ENCODE measurements at regions not wholly inside any gene's neighbourhood (a gene's known extent, or its start where the extent isn't known, plus 50 kb on each side); places are given as distances from the start of the nearest gene placed in this dataset.

- no peak overlapping the region for H3K4me3 ChIP-seq (ENCODE audit: low read depth, low read length)
- ChIA-PET POLR2A (no interaction called here), CTCF (no interaction called here)
- no peak for DNase-seq (ENCODE audit: low read depth, low spot score)
- no peak for TF ChIP-seq CTCF (IDR thresholded peaks at IDR 0.05; ENCODE audit: insufficient read depth, low read length, missing control alignments)
Measured at GRCh38 chr12:98057701-98058100, 457.7 kb upstream of the TMPO start.

- ChIA-PET CTCF (no interaction called here), POLR2A (no interaction called here)
- H3K4me3 ChIP-seq (ENCODE audit: low read depth, low read length): no peak overlapping the region
- no peak for TF ChIP-seq CTCF (IDR thresholded peaks at IDR 0.05; ENCODE audit: insufficient read depth, low read length, missing control alignments)
- DNase-seq (ENCODE audit: low read depth, low spot score): no peak
Measured at GRCh38 chr12:98058213-98058612, 457.2 kb upstream of the TMPO start.

GRCh38 chr12:98058838-98059237, 456.6 kb upstream of the TMPO start:
- TF ChIP-seq CTCF (IDR thresholded peaks at IDR 0.05; ENCODE audit: insufficient read depth, low read length, missing control alignments): no peak
- no peak for DNase-seq (ENCODE audit: low read depth, low spot score)
- CTCF ChIA-PET: no interaction called here
- POLR2A ChIA-PET: no interaction called here
- H3K4me3 ChIP-seq (ENCODE audit: low read depth, low read length): no peak overlapping the region

GRCh38 chr12:98059659-98060343, 455.6 kb upstream of the TMPO start:
- ChIA-PET POLR2A (no interaction called here), CTCF (no interaction called here)
- DNase-seq (ENCODE audit: low read depth, low spot score): no peak
- no peak overlapping the region for H3K4me3 ChIP-seq (ENCODE audit: low read depth, low read length)
- TF ChIP-seq CTCF (IDR thresholded peaks at IDR 0.05; ENCODE audit: insufficient read depth, low read length, missing control alignments): no peak

- H3K4me3 ChIP-seq (ENCODE audit: low read depth, low read length): no peak overlapping the region
- no peak for TF ChIP-seq CTCF (IDR thresholded peaks at IDR 0.05; ENCODE audit: insufficient read depth, low read length, missing control alignments)
- DNase-seq (ENCODE audit: low read depth, low spot score): no peak
- ChIA-PET CTCF (no interaction called here), POLR2A (no interaction called here)
Measured at GRCh38 chr12:98060411-98060810, 455.0 kb upstream of the TMPO start.

- DNase-seq (ENCODE audit: low read depth, low spot score): no peak
- CTCF ChIA-PET: no interaction called here
- TF ChIP-seq CTCF (IDR thresholded peaks at IDR 0.05; ENCODE audit: insufficient read depth, low read length, missing control alignments): no peak
- POLR2A ChIA-PET: no interaction called here
- H3K4me3 ChIP-seq (ENCODE audit: low read depth, low read length): no peak overlapping the region
Measured at GRCh38 chr12:98062464-98063245, 452.7 kb upstream of the TMPO start.

All from AG04449 (cell line).